Putamen (tissue), 1 donor: ENCODE measurements at regions not wholly inside any gene's neighbourhood (a gene's known extent, or its start where the extent isn't known, plus 50 kb on each side); places are given as distances from the start of the nearest gene placed in this dataset.
"Not testable (repeated sequence)": the region's sequence is repeated elsewhere in the genome, so short reads cannot be mapped to it uniquely, and the experiment has no call there.

Source experiments
- DNase-seq: peaks from one replicate; pipeline ENCODE4 v3.0.0-alpha.2; 2016; ENCODE audit warnings: low spot score

- DNase-seq = no peak
Observed at GRCh38 chr6:81624453-81624852, 128.0 kb downstream of the TENT5A start.

GRCh38 chr6:81623106-81623759 lies 129.2 kb downstream of the TENT5A start:
- DNase-seq = no peak

- no peak for DNase-seq
Observed at GRCh38 chr6:81621816-81622395, 130.6 kb downstream of the TENT5A start.

- no peak for DNase-seq
Observed at GRCh38 chr6:81614292-81614691, 138.2 kb downstream of the TENT5A start.

GRCh38 chr6:81613606-81614005 lies 138.9 kb downstream of the TENT5A start:
- DNase-seq = no peak

GRCh38 chr6:81612136-81612535 lies 140.3 kb downstream of the TENT5A start:
- no peak for DNase-seq

GRCh38 chr6:81609736-81610135 lies 142.7 kb downstream of the TENT5A start:
- DNase-seq = no peak

GRCh38 chr6:81608776-81609175 lies 143.7 kb downstream of the TENT5A start:
- no peak for DNase-seq

GRCh38 chr6:81606965-81607381 lies 145.5 kb downstream of the TENT5A start:
- no peak for DNase-seq

GRCh38 chr6:81605526-81605925 lies 147.0 kb downstream of the TENT5A start:
- DNase-seq = no peak

GRCh38 chr6:81601918-81602317 lies 150.6 kb downstream of the TENT5A start:
- DNase-seq = no peak

GRCh38 chr6:81600488-81600887 lies 152.0 kb downstream of the TENT5A start:
- DNase-seq = not testable (repeated sequence)

GRCh38 chr6:81594501-81594900 lies 158.0 kb downstream of the TENT5A start:
- no peak for DNase-seq

GRCh38 chr6:81590314-81590691 lies 162.2 kb downstream of the TENT5A start:
- DNase-seq = no peak

GRCh38 chr6:81589465-81590313 lies 162.8 kb downstream of the TENT5A start:
- DNase-seq = no peak

- DNase-seq = not testable (repeated sequence)
Observed at GRCh38 chr6:81585686-81586085, 166.8 kb downstream of the TENT5A start.

GRCh38 chr6:81584156-81584555 lies 168.3 kb downstream of the TENT5A start:
- DNase-seq = not testable (repeated sequence)

- no peak for DNase-seq
Observed at GRCh38 chr6:81575442-81575841, 177.0 kb downstream of the TENT5A start.

- DNase-seq = no peak
Observed at GRCh38 chr6:81572020-81572419, 180.5 kb downstream of the TENT5A start.

GRCh38 chr6:81570681-81571080 lies 181.8 kb downstream of the TENT5A start:
- DNase-seq = no peak

GRCh38 chr6:81568973-81569372 lies 183.5 kb downstream of the TENT5A start:
- DNase-seq = no peak

- DNase-seq = no peak
Observed at GRCh38 chr6:81565071-81565470, 187.4 kb downstream of the TENT5A start.

- DNase-seq = no peak
Observed at GRCh38 chr6:81564470-81565068, 187.9 kb downstream of the TENT5A start.
